HEK293 (cell line): ENCODE measurements at regions not wholly inside any gene's neighbourhood (a gene's known extent, or its start where the extent isn't known, plus 50 kb on each side); places are given as distances from the start of the nearest gene placed in this dataset.

Experiments used
- BCL11A ChIP-seq: fragments of 450-650 bp; formaldehyde crosslinking; IDR thresholded peaks from 2 replicates; pipeline ENCODE4 v1.5.1; 2016; ENCODE audit warnings: low read depth, missing biosample characterization, missing genetic modification characterization
- CTCF ChIP-seq: fragments of 450-650 bp; formaldehyde crosslinking; IDR thresholded peaks from 2 replicates; pipeline ENCODE4 v1.5.1; 2016; ENCODE audit warnings: missing biosample characterization, missing genetic modification characterization
- TRIM28 ChIP-seq: IDR thresholded peaks from 2 replicates; pipeline ENCODE4 v1.6.1; 2011; ENCODE audit warnings: low read length, control low read depth, borderline replicate concordance
- YY1 ChIP-seq: fragments of 450-650 bp; formaldehyde crosslinking; IDR thresholded peaks from 2 replicates; pipeline ENCODE4 v1.5.1; 2018; ENCODE audit warnings: missing biosample characterization, missing genetic modification characterization
- ZBTB21 ChIP-seq: fragments of 450-650 bp; formaldehyde crosslinking; IDR thresholded peaks from 2 replicates; pipeline ENCODE4 v1.5.1; 2017; ENCODE audit warnings: missing biosample characterization, missing genetic modification characterization
- ZNF121 ChIP-seq: fragments of 450-650 bp; formaldehyde crosslinking; IDR thresholded peaks from 2 replicates; pipeline ENCODE4 v1.5.1; 2016; ENCODE audit warnings: missing biosample characterization, missing genetic modification characterization
- ZNF24 ChIP-seq: fragments of 450-650 bp; formaldehyde crosslinking; IDR thresholded peaks from 2 replicates; pipeline ENCODE4 v1.5.1; 2016; ENCODE audit warnings: missing biosample characterization, missing genetic modification characterization
- ZNF366 ChIP-seq: fragments of 450-650 bp; formaldehyde crosslinking; conservative IDR thresholded peaks from 2 replicates; pipeline ENCODE4 v1.5.1; 2016; ENCODE audit warnings: missing biosample characterization, missing genetic modification characterization
- ZNF707 ChIP-seq: fragments of 450-650 bp; formaldehyde crosslinking; IDR thresholded peaks from 2 replicates; pipeline ENCODE4 v1.5.1; 2016; ENCODE audit warnings: missing biosample characterization, missing genetic modification characterization

DNA sequence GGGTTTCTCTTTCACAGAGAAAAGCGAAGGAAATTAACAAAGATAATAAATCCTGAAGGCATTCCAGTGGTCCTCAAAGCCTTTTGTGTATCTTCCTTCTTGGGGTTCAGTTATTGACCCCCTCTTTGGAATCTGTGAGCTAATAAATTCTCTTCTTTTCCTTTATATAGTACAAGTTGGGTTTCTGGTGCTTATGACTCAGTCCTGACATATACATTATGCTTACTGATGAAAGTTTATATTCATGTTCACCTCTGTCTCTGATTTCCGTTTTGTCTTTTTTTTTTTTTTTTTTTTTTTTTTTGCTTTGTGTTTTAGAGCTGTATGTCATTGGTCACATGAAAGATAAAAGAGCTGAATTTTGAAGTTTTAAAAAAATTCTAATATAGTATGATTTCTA, 230.7 kb upstream of the RBMS3 start:
- TF ChIP-seq CTCF (tag by site-specific recombination): no peak
- TF ChIP-seq BCL11A: no peak
- TF ChIP-seq ZBTB21 (tag by site-specific recombination): no peak
- TF ChIP-seq ZNF366 (tag by site-specific recombination): no peak
- TF ChIP-seq YY1 (tag by site-specific recombination): no peak
- TF ChIP-seq ZNF121 (tag by site-specific recombination): no peak
- no peak for TF ChIP-seq ZNF24
- TF ChIP-seq TRIM28: no peak
- no peak for TF ChIP-seq ZNF707 (tag by site-specific recombination)
